Astrocyte (in vitro differentiated cells and primary cell): ENCODE measurements at regions not wholly inside any gene's neighbourhood (a gene's known extent, or its start where the extent isn't known, plus 50 kb on each side); places are given as distances from the start of the nearest gene placed in this dataset.

Source experiments
- DNase-seq: peaks from one replicate; pipeline ENCODE4 v3.0.0-alpha.2; 2010; ENCODE audit warnings: low read depth
- FAIRE-seq: peaks from 2 replicates; lab custom pipeline; 2011; peaks lifted over from hg19 to GRCh38; lab: Jason Lieb, UNC
- H2AFZ ChIP-seq: 2 replicates; pipeline ENCODE4 v1.6.0; 2012; ENCODE audit warnings: low read depth, low read length, inconsistent platforms
- H3K27ac ChIP-seq: 2 replicates; pipeline ENCODE4 v1.5.1; 2011; ENCODE audit warnings: low read depth, low read length, inconsistent platforms
- H3K27me3 ChIP-seq: 2 replicates; pipeline ENCODE4 v1.6.0; 2011; ENCODE audit warnings: low read length, inconsistent platforms; ENCODE audit not compliant: insufficient read depth
- H3K36me3 ChIP-seq: 2 replicates; pipeline ENCODE4 v1.5.1; 2011; ENCODE audit warnings: low read length, inconsistent platforms; ENCODE audit not compliant: insufficient read depth
- H3K4me1 ChIP-seq: 2 replicates; pipeline ENCODE4 v1.5.1; 2011; ENCODE audit warnings: low read length, inconsistent platforms; ENCODE audit not compliant: insufficient read depth
- H3K4me2 ChIP-seq: 2 replicates; pipeline ENCODE4 v1.6.0; 2012; ENCODE audit warnings: low read length, inconsistent platforms
- H3K4me3 ChIP-seq: 2 replicates; pipeline ENCODE4 v1.5.1; 2011; ENCODE audit warnings: low read depth, mild to moderate bottlenecking, low read length, inconsistent platforms; ENCODE audit not compliant: insufficient read depth
- H3K79me2 ChIP-seq: 2 replicates; pipeline ENCODE4 v1.6.0; 2012; ENCODE audit warnings: mild to moderate bottlenecking, low read length, inconsistent platforms; ENCODE audit not compliant: insufficient read depth
- H3K9ac ChIP-seq: 2 replicates; pipeline ENCODE4 v1.6.0; 2012; ENCODE audit warnings: mild to moderate bottlenecking, low read length, inconsistent platforms
- H3K9me3 ChIP-seq: 2 replicates; pipeline ENCODE4 v1.5.1; 2012; ENCODE audit warnings: low read depth, mild to moderate bottlenecking, low read length, inconsistent platforms; ENCODE audit not compliant: insufficient read depth
- H4K20me1 ChIP-seq: 2 replicates; pipeline ENCODE4 v1.6.0; 2012; ENCODE audit warnings: low read length, inconsistent platforms; ENCODE audit not compliant: insufficient read depth
- H3K27ac Mint-ChIP-seq: one replicate; pipeline ENCODE4 v1.8.0; 2021; ENCODE audit warnings: mild to moderate bottlenecking, mixed read lengths; ENCODE audit not compliant: unreplicated experiment
- H3K27me3 Mint-ChIP-seq: one replicate; pipeline ENCODE4 v1.8.0; 2021; ENCODE audit warnings: low read depth, mixed read lengths; ENCODE audit not compliant: unreplicated experiment
- H3K36me3 Mint-ChIP-seq: one replicate; pipeline ENCODE4 v1.8.0; 2021; ENCODE audit warnings: low read depth, mixed read lengths; ENCODE audit not compliant: unreplicated experiment
- H3K4me1 Mint-ChIP-seq: one replicate; pipeline ENCODE4 v1.8.0; 2021; ENCODE audit warnings: low read depth, mixed read lengths; ENCODE audit not compliant: unreplicated experiment
- H3K4me3 Mint-ChIP-seq: one replicate; pipeline ENCODE4 v1.8.0; 2021; ENCODE audit warnings: mild to moderate bottlenecking, moderate library complexity, mixed read lengths; ENCODE audit not compliant: unreplicated experiment
- H3K9me3 Mint-ChIP-seq: one replicate; pipeline ENCODE4 v1.8.0; 2021; ENCODE audit warnings: mild to moderate bottlenecking, mixed read lengths; ENCODE audit not compliant: unreplicated experiment
- EZH2 ChIP-seq: IDR thresholded peaks from 2 replicates; pipeline ENCODE4 v1.6.1; 2012; ENCODE audit warnings: mild to moderate bottlenecking, low read length, inconsistent platforms; ENCODE audit not compliant: insufficient read depth
- TF ChIP-seq, protein P1 (sequence below): IDR thresholded peaks from 2 replicates; pipeline ENCODE4 v1.5.1; 2011; ENCODE audit warnings: low read depth, mild to moderate bottlenecking, inconsistent platforms, low read length, moderate library complexity; ENCODE audit not compliant: insufficient read depth

- Histone ChIP-seq H3K27me3 (no peaks in the 10 kb centered on the region), H3K4me2 (no peak overlapping the region), H3K79me2 (no peaks in the 10 kb centered on the region), H3K4me3 (no peak overlapping the region), H2AFZ (no peak overlapping the region), H3K4me1 (no peaks in the 10 kb centered on the region), H3K9ac (no peak overlapping the region), H3K36me3 (no peaks in the 10 kb centered on the region), H3K9me3 (no peaks in the 10 kb centered on the region), H4K20me1 (no peaks in the 10 kb centered on the region), H3K27ac (no peak overlapping the region)
- no peaks in the 10 kb centered on the region for H3K4me1 Mint-ChIP-seq
- TF ChIP-seq EZH2 = no peak
- TF ChIP-seq, protein P1, sequence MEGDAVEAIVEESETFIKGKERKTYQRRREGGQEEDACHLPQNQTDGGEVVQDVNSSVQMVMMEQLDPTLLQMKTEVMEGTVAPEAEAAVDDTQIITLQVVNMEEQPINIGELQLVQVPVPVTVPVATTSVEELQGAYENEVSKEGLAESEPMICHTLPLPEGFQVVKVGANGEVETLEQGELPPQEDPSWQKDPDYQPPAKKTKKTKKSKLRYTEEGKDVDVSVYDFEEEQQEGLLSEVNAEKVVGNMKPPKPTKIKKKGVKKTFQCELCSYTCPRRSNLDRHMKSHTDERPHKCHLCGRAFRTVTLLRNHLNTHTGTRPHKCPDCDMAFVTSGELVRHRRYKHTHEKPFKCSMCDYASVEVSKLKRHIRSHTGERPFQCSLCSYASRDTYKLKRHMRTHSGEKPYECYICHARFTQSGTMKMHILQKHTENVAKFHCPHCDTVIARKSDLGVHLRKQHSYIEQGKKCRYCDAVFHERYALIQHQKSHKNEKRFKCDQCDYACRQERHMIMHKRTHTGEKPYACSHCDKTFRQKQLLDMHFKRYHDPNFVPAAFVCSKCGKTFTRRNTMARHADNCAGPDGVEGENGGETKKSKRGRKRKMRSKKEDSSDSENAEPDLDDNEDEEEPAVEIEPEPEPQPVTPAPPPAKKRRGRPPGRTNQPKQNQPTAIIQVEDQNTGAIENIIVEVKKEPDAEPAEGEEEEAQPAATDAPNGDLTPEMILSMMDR = no peak
- H3K27ac Mint-ChIP-seq = no peak overlapping the region
- DNase-seq (no peak), FAIRE-seq (no peak)
- no peak overlapping the region for H3K4me3 Mint-ChIP-seq
- peaks cover under 1% of the 10 kb centered on the region for H3K9me3 Mint-ChIP-seq
- no peaks in the 10 kb centered on the region for H3K27me3 Mint-ChIP-seq
- H3K36me3 Mint-ChIP-seq = no peaks in the 10 kb centered on the region
These were observed 790.6 kb upstream of the ADGRL2 start for GRCh38 chr1:81010126-81010525.

DNA sequence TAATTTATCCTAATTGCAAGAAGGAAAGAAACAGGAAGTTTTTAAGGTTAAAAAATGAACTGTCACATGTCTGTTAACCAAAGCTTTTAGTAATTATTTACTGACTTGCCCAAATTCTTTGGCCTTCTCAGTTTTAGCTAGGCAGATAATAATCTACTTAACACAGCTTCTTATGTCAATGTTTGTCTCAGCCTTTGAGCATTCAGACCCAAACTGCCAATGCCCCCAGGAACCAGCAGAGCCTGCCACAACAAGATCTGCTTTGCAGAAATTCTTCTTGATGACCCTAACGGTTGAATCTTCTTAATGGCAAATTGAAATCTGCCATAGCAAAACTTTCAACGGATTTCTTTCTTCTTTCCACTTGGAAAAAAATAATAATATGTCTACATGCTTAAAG lies 792.4 kb upstream of the ADGRL2 start:
- no peaks in the 10 kb centered on the region for H3K36me3 Mint-ChIP-seq
- no peak overlapping the region for H3K27ac ChIP-seq
- H3K27ac Mint-ChIP-seq = no peak overlapping the region
- H3K4me3 ChIP-seq = no peak overlapping the region
- no peak for TF ChIP-seq EZH2
- TF ChIP-seq, protein P1 = no peak
- no peaks in the 10 kb centered on the region for H3K9me3 ChIP-seq
- H3K27me3 ChIP-seq = no peaks in the 10 kb centered on the region
- H3K79me2 ChIP-seq = no peaks in the 10 kb centered on the region
- no peak overlapping the region for H3K4me2 ChIP-seq
- peaks cover 1% of the 10 kb centered on the region for H3K9me3 Mint-ChIP-seq
- H3K4me1 Mint-ChIP-seq = no peaks in the 10 kb centered on the region
- no peaks in the 10 kb centered on the region for H4K20me1 ChIP-seq
- H2AFZ ChIP-seq = no peak overlapping the region
- H3K36me3 ChIP-seq = no peaks in the 10 kb centered on the region
- H3K9ac ChIP-seq = no peak overlapping the region
- no peaks in the 10 kb centered on the region for H3K4me1 ChIP-seq
- no peak overlapping the region for H3K4me3 Mint-ChIP-seq
- FAIRE-seq (no peak), DNase-seq (no peak)
- no peaks in the 10 kb centered on the region for H3K27me3 Mint-ChIP-seq

DNA sequence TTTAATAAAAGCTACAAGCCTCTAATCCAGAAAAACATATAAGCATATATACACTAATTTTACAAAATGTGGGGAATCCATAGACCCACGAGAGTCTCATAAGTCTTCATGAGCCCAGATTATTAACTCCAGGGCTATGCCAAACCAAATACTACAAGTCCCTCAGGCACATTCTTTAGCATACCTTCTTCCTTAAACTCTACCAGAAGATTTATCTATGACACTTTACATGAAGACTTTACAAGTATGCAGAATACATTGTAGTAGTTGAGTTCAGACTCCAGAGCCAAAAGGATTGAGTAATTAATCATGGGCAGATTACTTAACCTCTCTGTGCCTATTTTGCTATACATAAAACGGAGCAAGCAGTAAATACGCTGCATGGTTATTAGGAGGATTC lies 793.7 kb upstream of the ADGRL2 start:
- Mint-ChIP-seq H3K36me3 (no peaks in the 10 kb centered on the region), H3K4me3 (no peak overlapping the region), H3K9me3 (peaks cover 1% of the 10 kb centered on the region), H3K4me1 (no peaks in the 10 kb centered on the region), H3K27me3 (no peaks in the 10 kb centered on the region), H3K27ac (no peak overlapping the region)
- no peaks in the 10 kb centered on the region for H3K79me2 ChIP-seq
- TF ChIP-seq, protein P1 = no peak
- H3K4me2 ChIP-seq = no peak overlapping the region
- H4K20me1 ChIP-seq = no peaks in the 10 kb centered on the region
- no peak overlapping the region for H2AFZ ChIP-seq
- H3K36me3 ChIP-seq = no peaks in the 10 kb centered on the region
- H3K4me1 ChIP-seq = no peaks in the 10 kb centered on the region
- H3K9ac ChIP-seq = no peak overlapping the region
- no peaks in the 10 kb centered on the region for H3K9me3 ChIP-seq
- H3K27me3 ChIP-seq = no peaks in the 10 kb centered on the region
- FAIRE-seq = no peak
- DNase-seq = peak; percentile 4
- H3K4me3 ChIP-seq = no peak overlapping the region
- no peak overlapping the region for H3K27ac ChIP-seq
